GM12873 (cell line): ENCODE measurements at regions not wholly inside any gene's neighbourhood (a gene's known extent, or its start where the extent isn't known, plus 50 kb on each side); places are given as distances from the start of the nearest gene placed in this dataset.

ENCODE experiments used
- CTCF ChIP-seq: IDR thresholded peaks from 2 replicates; pipeline ENCODE4 v1.5.1; 2012; ENCODE audit warnings: low read depth, mild to moderate bottlenecking, moderate library complexity, low read length, control low read depth; ENCODE audit not compliant: insufficient read depth; ENCODE audit errors: missing control alignments

- no peak for TF ChIP-seq CTCF
Observed at GRCh38 chr5:9799606-9800005, 169.5 kb upstream of the TAS2R1 start.

GRCh38 chr5:9790276-9790675 is 160.1 kb upstream of the TAS2R1 start:
- TF ChIP-seq CTCF = no peak

- no peak for TF ChIP-seq CTCF
Observed at GRCh38 chr5:9789777-9790176, 159.6 kb upstream of the TAS2R1 start.

- no peak for TF ChIP-seq CTCF
Observed at GRCh38 chr5:9787861-9788600, 157.9 kb upstream of the TAS2R1 start.

GRCh38 chr5:9786380-9787360 is 156.5 kb upstream of the TAS2R1 start:
- TF ChIP-seq CTCF = no peak

- no peak for TF ChIP-seq CTCF
Observed at GRCh38 chr5:9785751-9786150, 155.6 kb upstream of the TAS2R1 start.

- no peak for TF ChIP-seq CTCF
Observed at GRCh38 chr5:9784231-9784630, 154.1 kb upstream of the TAS2R1 start.
